Endothelial cell of umbilical vein (primary cell): ENCODE measurements at regions not wholly inside any gene's neighbourhood (a gene's known extent, or its start where the extent isn't known, plus 50 kb on each side); places are given as distances from the start of the nearest gene placed in this dataset.

Experiments
- BruUV-seq: library from RNA; stranded (reverse); fragments of 400-500 nt; replicated peaks from 2 replicates; lab custom pipeline; 2021; lab: Mats Ljungman, UMichigan
- CTCF ChIA-PET: fragments of 300-600, 350-600 bp; sonication (Branson Sonifier 250); formaldehyde crosslinking; loops from one replicate; lab custom pipeline; 2021; ENCODE audit warnings: antibody characterized with exemption, inconsistent platforms; lab: Charles Lee
- POLR2A ChIA-PET: fragments of 300-600, 350-600 bp; sonication (Branson Sonifier 250); formaldehyde crosslinking; loops from one replicate; lab custom pipeline; 2021; ENCODE audit warnings: antibody characterized with exemption, inconsistent platforms; lab: Charles Lee
- DNase-seq: peaks from one replicate; pipeline ENCODE4 v3.0.0-alpha.2; 2011; ENCODE audit warnings: low read depth, low spot score
- FAIRE-seq: peaks from 2 replicates; lab custom pipeline; 2011; peaks lifted over from hg19 to GRCh38; lab: Jason Lieb, UNC
- H2AFZ ChIP-seq: 2 replicates; pipeline ENCODE4 v1.6.0; 2012; ENCODE audit warnings: low read depth, low read length, control low read depth, inconsistent platforms
- H3K27ac ChIP-seq: 2 replicates; pipeline ENCODE4 v1.5.1; 2011; ENCODE audit warnings: low read depth, mild to moderate bottlenecking, control low read depth, low read length, moderate library complexity; ENCODE audit not compliant: insufficient read depth
- H3K27me3 ChIP-seq, 2 experiments: 2 replicates each; pipeline versions ENCODE4 v1.6.0 to v1.6.1; 2011; ENCODE audit warnings: low read length in 2 of 2, mixed read lengths in 1 of 2; ENCODE audit not compliant: control insufficient read depth in 2 of 2, insufficient read depth in 2 of 2
- H3K36me3 ChIP-seq, 2 experiments: 2 replicates in 1 of 2; 3 replicates in 1 of 2; pipeline ENCODE4 v1.5.1; 2011; ENCODE audit warnings: low read length in 2 of 2, mild to moderate bottlenecking in 1 of 2, moderate library complexity in 1 of 2; ENCODE audit not compliant: control insufficient read depth in 2 of 2, insufficient read depth in 2 of 2; ENCODE audit errors: extremely low read depth in 1 of 2
- H3K4me1 ChIP-seq: 3 replicates; pipeline ENCODE4 v1.5.1; 2011; ENCODE audit warnings: mild to moderate bottlenecking, low read length; ENCODE audit not compliant: control insufficient read depth, insufficient read depth; ENCODE audit errors: extremely low read depth
- H3K4me2 ChIP-seq: 2 replicates; pipeline ENCODE4 v1.6.1; 2011; ENCODE audit warnings: low read length, control low read depth, mixed read lengths; ENCODE audit not compliant: insufficient read depth
- H3K4me3 ChIP-seq, 3 experiments: fragments of 200-600 bp in 1 of 3; sonication (generic), shearing (Covaris generic) in 1 of 3; replicated peaks in 1 of 3; 2 replicates each; pipeline ENCODE4 v1.5.1; 2011 to 2016; ENCODE audit warnings: control low read depth in 3 of 3, low read length in 3 of 3, mild to moderate bottlenecking in 2 of 3, inconsistent platforms in 1 of 3, low read depth in 1 of 3, moderate library complexity in 1 of 3; ENCODE audit not compliant: insufficient read depth in 1 of 3
- H3K79me2 ChIP-seq: 2 replicates; pipeline ENCODE4 v1.6.0; 2012; ENCODE audit warnings: low read length, inconsistent platforms; ENCODE audit not compliant: control insufficient read depth, insufficient read depth
- H3K9ac ChIP-seq: replicated peaks from 2 replicates; pipeline ENCODE3; 2011; ENCODE audit warnings: low read length, control low read depth; ENCODE audit not compliant: insufficient read depth; ENCODE audit errors: extremely low read depth
- H3K9me1 ChIP-seq: replicated peaks from 3 replicates; pipeline ENCODE4 v1.6.0; 2011; ENCODE audit warnings: mild to moderate bottlenecking, low read length; ENCODE audit not compliant: control insufficient read depth, insufficient read depth; ENCODE audit errors: extremely low read depth
- H3K9me3 ChIP-seq: replicated peaks from 2 replicates; pipeline ENCODE4 v1.5.1; 2012; ENCODE audit warnings: low read length, inconsistent platforms; ENCODE audit not compliant: control insufficient read depth, insufficient read depth
- H4K20me1 ChIP-seq: replicated peaks from 2 replicates; pipeline ENCODE3; 2011; ENCODE audit warnings: mild to moderate bottlenecking, low read length; ENCODE audit not compliant: control insufficient read depth, insufficient read depth; ENCODE audit errors: extremely low read depth
- CTCF ChIP-seq, 2 donors: IDR thresholded peaks; 1 replicate in 1 of 2; 2 replicates in 1 of 2; pipeline ENCODE4 v1.5.1; 2011; ENCODE audit warnings: low read length in 2 of 2, mild to moderate bottlenecking in 2 of 2, moderate library complexity in 2 of 2, control low read depth in 1 of 2, inconsistent platforms in 1 of 2, low read depth in 1 of 2; ENCODE audit not compliant: insufficient read depth in 1 of 2; ENCODE audit errors: extremely low read depth in 1 of 2
- EZH2 ChIP-seq: IDR thresholded peaks from 2 replicates; pipeline ENCODE4 v1.6.1; 2012; ENCODE audit warnings: borderline replicate concordance, low read depth, mild to moderate bottlenecking, moderate library complexity, low read length, inconsistent platforms; ENCODE audit not compliant: severe bottlenecking
- FOS ChIP-seq: IDR thresholded peaks from 2 replicates; pipeline ENCODE4 v1.6.1; 2011; ENCODE audit warnings: mild to moderate bottlenecking, low read length, moderate library complexity, borderline replicate concordance; ENCODE audit not compliant: insufficient read depth
- GATA2 ChIP-seq: IDR thresholded peaks from 2 replicates; pipeline ENCODE4 v1.7.0; 2011; ENCODE audit warnings: low read depth, mild to moderate bottlenecking, moderate library complexity, mixed read lengths, low read length; ENCODE audit not compliant: insufficient read length, insufficient read depth
- JUN ChIP-seq: IDR thresholded peaks from 2 replicates; pipeline ENCODE4 v1.6.1; 2011; ENCODE audit warnings: borderline replicate concordance, low read depth; ENCODE audit not compliant: insufficient read length, insufficient read depth
- MAX ChIP-seq: IDR thresholded peaks from 2 replicates; pipeline ENCODE4 v1.6.1; 2011; ENCODE audit not compliant: insufficient read depth, insufficient read length
- MYC ChIP-seq: IDR thresholded peaks from one replicate; pipeline ENCODE4 v1.6.1; 2011; ENCODE audit warnings: mild to moderate bottlenecking, low read depth, low read length
- POLR2A ChIP-seq: IDR thresholded peaks from 2 replicates; pipeline ENCODE4 v1.6.1; 2012; ENCODE audit warnings: low read depth, mild to moderate bottlenecking, control low read depth, low read length
- POLR2AphosphoS5 ChIP-seq: IDR thresholded peaks from 2 replicates; pipeline ENCODE4 v1.6.1; 2012; ENCODE audit warnings: low read depth, mild to moderate bottlenecking, control low read depth, low read length, moderate library complexity; ENCODE audit not compliant: insufficient read depth
- dilution Hi-C: fragments of 300-500 bp; cut with MboI; formaldehyde crosslinking; loops from one replicate; pipeline ENCODE4 v1.15.0; 2019; ENCODE audit warnings: low sequenced_read_pairs; ENCODE audit not compliant: extremely low pct_ligation_motif_present
- intact Hi-C: fragments of 100-400 bp; cut with micrococcal nuclease; formaldehyde crosslinking; loops from one replicate; pipeline ENCODE4 v1.10.0; 2022

- Histone ChIP-seq H3K9me1 (no peaks in the 10 kb centered on the region), H3K4me3 (no peak overlapping the region), H3K9me3 (no peaks in the 10 kb centered on the region), H2AFZ (no peak overlapping the region), H3K79me2 (no peaks in the 10 kb centered on the region), H3K9ac (no peak overlapping the region), H4K20me1 (no peaks in the 10 kb centered on the region), H3K27me3 (no peaks in the 10 kb centered on the region), H3K27ac (no peak overlapping the region), H3K36me3 (no peaks in the 10 kb centered on the region), H3K4me2 (no peak overlapping the region), H3K4me1 (no peaks in the 10 kb centered on the region)
- BruUV-seq = no TSS peak
- no peak for TF ChIP-seq FOS
- no peak for TF ChIP-seq POLR2AphosphoS5
- TF ChIP-seq MAX = no peak
- TF ChIP-seq EZH2 = no peak
- no peak for TF ChIP-seq GATA2
- TF ChIP-seq JUN = no peak
- no peak for TF ChIP-seq CTCF (IDR thresholded peaks at IDR 0.05; ENCODE audit: extremely low read depth in 1 of 2, insufficient read depth in 1 of 2, low read depth in 1 of 2, low read length in 2 of 2)
- no peak for TF ChIP-seq POLR2A
- TF ChIP-seq MYC = no peak
- CTCF ChIA-PET = no interaction called here
- DNase-seq = no peak
- POLR2A ChIA-PET = no interaction called here
- intact Hi-C loops (no loop called here), dilution Hi-C loops (no loop called here)
- FAIRE-seq = no peak
These were observed 154.3 kb downstream of the UXS1 start for GRCh38 chr2:106039634-106040315.
